Stimulated activated CD8-positive, alpha-beta memory T cell treated with anti-CD3 and anti-CD28 coated beads, Interleukin-15, amount 100 ng/mL, for 1 hour (primary cell): ENCODE measurements at regions not wholly inside any gene's neighbourhood (a gene's known extent, or its start where the extent isn't known, plus 50 kb on each side); places are given as distances from the start of the nearest gene placed in this dataset.

Experiments used
- DNase-seq: peaks from one replicate; pipeline ENCODE4 v3.0.0-alpha.2; 2020; ENCODE audit warnings: low read depth

DNA sequence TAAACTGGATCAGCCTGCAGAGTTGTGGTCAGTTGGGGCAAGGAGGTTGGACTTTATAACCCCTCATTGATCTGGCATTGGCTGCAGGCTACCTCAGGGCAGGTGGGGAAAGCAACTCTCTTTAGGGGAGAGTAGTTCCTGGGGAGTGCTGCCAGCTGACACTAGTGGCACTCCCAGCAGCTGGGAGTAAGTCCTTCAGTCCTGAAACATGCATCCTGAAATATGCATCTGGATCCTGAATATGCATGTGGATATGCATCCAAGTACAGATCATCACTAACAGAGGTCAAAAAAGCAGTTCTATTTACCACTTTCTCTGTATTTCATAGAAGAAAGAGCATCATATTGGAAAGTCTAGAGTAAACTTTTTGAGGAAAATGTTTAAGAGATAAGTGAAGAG, 350.8 kb downstream of the EPM2A start:
- no peak for DNase-seq

- no peak for DNase-seq
Observed at GRCh38 chr6:145396499-145396898, 338.8 kb downstream of the EPM2A start.

- DNase-seq: no peak
Observed at GRCh38 chr6:145400508-145400907, 334.8 kb downstream of the EPM2A start.

GRCh38 chr6:145405006-145405551, 330.2 kb downstream of the EPM2A start:
- DNase-seq: no peak

GRCh38 chr6:145406783-145407182, 328.5 kb downstream of the EPM2A start:
- DNase-seq: no peak

DNA sequence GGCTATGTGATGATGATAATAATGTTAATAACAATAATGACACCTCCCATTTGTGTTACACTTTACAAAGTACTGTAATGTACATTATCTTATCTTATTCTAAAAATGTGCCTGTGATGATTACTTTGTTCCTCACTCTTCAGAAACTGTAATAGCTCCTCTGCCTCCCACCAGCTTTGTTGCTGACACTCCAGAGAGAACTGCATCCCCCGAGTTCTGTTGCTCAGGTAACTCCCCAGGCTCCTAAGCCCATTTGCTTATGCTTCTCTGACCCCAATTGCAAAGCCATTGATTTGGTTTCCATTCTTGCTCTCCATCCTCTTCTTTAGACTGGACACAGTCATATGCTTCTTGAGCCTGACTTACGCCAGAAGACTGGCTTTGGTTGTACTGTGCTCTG, 319.7 kb downstream of the EPM2A start:
- DNase-seq: no peak

GRCh38 chr6:145420599-145420998, 314.7 kb downstream of the EPM2A start:
- no peak for DNase-seq

DNA sequence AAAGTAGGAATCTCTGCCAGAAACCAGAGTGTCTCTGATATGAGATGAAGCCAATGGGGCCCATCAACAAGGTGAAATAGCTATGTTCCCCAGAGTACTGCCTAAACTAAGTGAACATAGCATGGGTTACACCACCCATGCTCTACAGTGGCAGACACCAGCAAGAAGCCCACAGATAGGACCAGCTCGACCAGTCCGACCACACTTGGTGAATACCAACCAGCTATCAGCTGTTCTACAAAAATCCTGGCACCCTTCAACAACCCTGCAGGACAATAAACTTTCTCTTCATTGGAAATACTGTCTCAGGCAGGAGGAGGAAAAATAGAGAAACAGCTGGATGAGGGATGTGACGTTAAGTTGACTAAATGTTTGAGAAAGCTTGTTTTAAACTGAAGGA, 311.4 kb downstream of the EPM2A start:
- DNase-seq: no peak

DNA sequence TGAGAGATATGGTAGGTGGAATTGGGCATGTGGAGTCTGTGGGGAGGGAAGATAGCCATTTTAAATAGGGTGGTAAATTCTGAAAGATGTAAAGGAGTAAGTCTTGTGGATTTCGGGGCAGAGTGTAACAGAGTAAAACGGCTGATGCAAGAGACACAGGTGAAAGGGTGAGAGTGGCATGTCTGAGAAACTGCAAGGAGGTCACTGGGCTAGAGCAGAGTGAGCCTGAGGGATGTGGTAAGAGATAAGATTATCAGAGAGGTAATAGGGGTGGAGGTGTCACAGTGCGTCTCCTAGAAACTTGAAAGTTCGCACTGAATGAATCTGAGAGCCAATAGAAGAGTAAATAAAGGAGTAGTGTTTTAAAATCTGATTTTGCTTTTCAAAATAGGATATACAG, 308.1 kb downstream of the EPM2A start:
- DNase-seq: no peak

GRCh38 chr6:145428706-145429105, 306.6 kb downstream of the EPM2A start:
- no peak for DNase-seq

GRCh38 chr6:145442110-145442509, 293.2 kb downstream of the EPM2A start:
- no peak for DNase-seq

DNA sequence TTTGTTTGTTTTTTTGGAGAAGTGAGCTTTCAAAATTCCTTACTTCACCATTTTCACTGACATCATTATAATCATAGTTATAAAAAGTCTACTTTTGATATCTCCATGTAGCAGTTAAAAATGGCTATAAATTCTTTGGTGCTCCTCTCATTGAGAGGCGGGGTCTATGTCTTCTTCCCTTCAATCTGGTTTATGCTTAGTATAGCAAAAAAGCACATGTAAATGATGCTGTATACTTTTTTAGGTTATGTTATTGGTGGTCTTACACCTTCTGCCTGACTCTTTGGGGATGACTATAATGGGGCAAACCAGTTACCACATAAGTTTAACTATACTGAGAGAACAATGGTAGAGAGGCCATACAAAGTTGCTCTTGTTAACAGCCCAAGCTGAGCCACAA, 289.6 kb downstream of the EPM2A start:
- DNase-seq: no peak

GRCh38 chr6:145451029-145451428, 284.3 kb downstream of the EPM2A start:
- no peak for DNase-seq

GRCh38 chr6:145453376-145453775, 281.9 kb downstream of the EPM2A start:
- no peak for DNase-seq

GRCh38 chr6:145454006-145454405, 281.3 kb downstream of the EPM2A start:
- no peak for DNase-seq

- DNase-seq: no peak
Observed at GRCh38 chr6:145457556-145457955, 277.8 kb downstream of the EPM2A start.

DNA sequence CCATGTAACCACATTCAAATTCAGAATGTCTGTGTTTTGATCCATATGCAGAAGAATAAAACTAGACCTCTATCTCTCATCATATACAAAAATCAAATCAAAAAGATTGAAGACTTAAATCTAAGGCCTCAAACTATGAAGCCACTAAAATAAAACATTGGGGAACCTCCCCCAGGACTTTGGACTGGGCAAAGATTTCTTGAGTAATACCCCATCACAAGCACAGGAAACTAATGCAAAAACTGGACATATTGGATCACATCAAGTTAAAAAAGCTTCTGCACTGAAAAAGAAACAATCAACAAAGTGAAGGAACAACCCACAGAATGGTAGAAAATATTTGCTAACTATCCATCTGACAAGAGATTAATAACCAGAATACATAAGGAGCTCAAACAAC, 266.8 kb downstream of the EPM2A start:
- no peak for DNase-seq

GRCh38 chr6:145469021-145469420, 266.3 kb downstream of the EPM2A start:
- no peak for DNase-seq

- DNase-seq: no peak
Observed at GRCh38 chr6:145475794-145476396, 259.4 kb downstream of the EPM2A start.

GRCh38 chr6:145480024-145480423, 255.3 kb downstream of the EPM2A start:
- DNase-seq: no peak

DNA sequence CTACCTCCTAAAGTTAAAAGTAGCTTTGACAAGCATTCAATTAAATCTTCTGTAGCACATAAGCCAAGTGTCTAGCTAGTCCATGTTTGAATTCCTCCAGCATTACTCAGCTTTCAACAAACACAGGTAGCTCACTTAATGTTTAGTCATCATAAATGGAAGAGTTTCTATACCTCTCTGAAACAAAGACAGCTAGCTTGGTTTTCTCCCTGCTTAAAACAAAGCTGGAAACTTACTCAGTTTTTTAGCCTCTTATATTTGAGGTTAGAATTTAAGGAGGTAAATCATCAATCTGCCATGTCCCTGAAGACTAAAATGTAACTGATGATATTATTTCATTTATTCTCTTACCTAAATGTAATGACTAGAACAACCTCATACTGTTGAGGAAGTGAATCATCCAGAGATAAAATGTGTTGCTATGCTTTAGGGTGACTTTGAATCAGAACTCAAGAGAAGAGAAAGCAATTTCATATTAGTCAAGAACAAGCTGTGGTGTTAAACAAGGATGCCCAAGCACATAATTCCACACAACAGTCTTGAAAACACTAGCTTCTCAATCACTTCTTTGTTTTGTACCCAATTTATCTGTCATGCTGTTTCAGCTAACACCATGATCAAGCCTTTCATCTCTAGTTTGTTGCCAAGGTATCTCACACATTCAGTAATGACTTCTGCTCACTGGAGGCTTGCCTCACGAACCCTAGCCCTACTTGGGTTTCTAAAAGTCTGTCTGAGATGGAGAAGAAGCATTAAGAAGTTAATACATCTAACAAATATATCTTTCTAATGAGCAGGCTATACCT, 251.9 kb downstream of the EPM2A start:
- no peak for DNase-seq

DNA sequence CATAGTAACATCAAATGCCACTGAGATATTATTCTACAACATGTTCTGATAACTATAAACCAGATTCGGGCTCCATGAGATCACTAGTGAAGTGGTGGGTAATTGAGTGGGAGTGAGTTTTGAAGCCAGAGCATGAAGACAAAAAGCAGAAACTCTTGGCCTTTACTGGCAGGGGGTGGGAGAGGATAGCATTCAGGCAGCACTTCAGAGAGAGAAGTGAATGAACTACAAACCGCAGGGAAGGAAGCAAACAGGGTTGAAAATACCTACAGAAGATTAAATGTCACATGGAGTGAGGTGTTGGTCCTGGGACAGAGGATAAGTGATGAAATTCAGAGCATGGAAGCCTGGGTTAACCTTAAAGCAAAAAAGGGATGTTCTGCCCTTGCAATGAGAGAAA, 250.0 kb downstream of the EPM2A start:
- no peak for DNase-seq

- DNase-seq: no peak
Observed at GRCh38 chr6:145486306-145486705, 249.0 kb downstream of the EPM2A start.

GRCh38 chr6:145489583-145489982, 245.7 kb downstream of the EPM2A start:
- DNase-seq: no peak
